Forelimb muscle (tissue), 1 donor: ENCODE measurements at regions not wholly inside any gene's neighbourhood (a gene's known extent, or its start where the extent isn't known, plus 50 kb on each side); places are given as distances from the start of the nearest gene placed in this dataset.
A peak's percentile ranks its signal among the peaks of the same experiment; 100 is the strongest.

Experiments
- DNase-seq: peaks from one replicate; pipeline ENCODE4 v3.0.0-alpha.2; 2013; ENCODE audit warnings: low read depth

- DNase-seq: no peak
Observed at GRCh38 chr13:73898899-73899298, 235.3 kb downstream of the KLF12 start.

GRCh38 chr13:73898276-73898675 lies 235.9 kb downstream of the KLF12 start:
- no peak for DNase-seq

GRCh38 chr13:73894995-73895571 lies 239.1 kb downstream of the KLF12 start:
- no peak for DNase-seq

- no peak for DNase-seq
Observed at GRCh38 chr13:73893833-73894232, 240.4 kb downstream of the KLF12 start.

- DNase-seq: no peak
Observed at GRCh38 chr13:73891805-73892204, 242.4 kb downstream of the KLF12 start.

- no peak for DNase-seq
Observed at GRCh38 chr13:73883162-73883561, 251.0 kb downstream of the KLF12 start.

GRCh38 chr13:73880365-73880764 lies 253.8 kb downstream of the KLF12 start:
- no peak for DNase-seq

- no peak for DNase-seq
Observed at GRCh38 chr13:73879346-73880015, 254.7 kb downstream of the KLF12 start.

- no peak for DNase-seq
Observed at GRCh38 chr13:73877399-73877798, 256.8 kb downstream of the KLF12 start.

- DNase-seq: no peak
Observed at GRCh38 chr13:73876323-73876722, 257.9 kb downstream of the KLF12 start.

GRCh38 chr13:73873940-73874830 lies 260.0 kb downstream of the KLF12 start:
- no peak for DNase-seq

GRCh38 chr13:73872397-73872796 lies 261.8 kb downstream of the KLF12 start:
- no peak for DNase-seq

- DNase-seq: no peak
Observed at GRCh38 chr13:73870970-73871935, 263.0 kb downstream of the KLF12 start.

GRCh38 chr13:73870036-73870741 lies 264.0 kb downstream of the KLF12 start:
- DNase-seq: no peak

- DNase-seq: no peak
Observed at GRCh38 chr13:73865027-73865426, 269.2 kb downstream of the KLF12 start.

- no peak for DNase-seq
Observed at GRCh38 chr13:73861136-73861535, 273.1 kb downstream of the KLF12 start.

GRCh38 chr13:73860501-73860900 lies 273.7 kb downstream of the KLF12 start:
- DNase-seq: no peak

GRCh38 chr13:73859841-73860240 lies 274.4 kb downstream of the KLF12 start:
- no peak for DNase-seq

- peak; percentile 88 for DNase-seq
Observed at GRCh38 chr13:73857106-73857505, 277.1 kb downstream of the KLF12 start.

GRCh38 chr13:73851104-73851503 lies 283.1 kb downstream of the KLF12 start:
- no peak for DNase-seq
